ENCODE measurements at regions not wholly inside any gene's neighbourhood (a gene's known extent, or its start where the extent isn't known, plus 50 kb on each side); places are given as distances from the start of the nearest gene placed in this dataset.

DNA sequence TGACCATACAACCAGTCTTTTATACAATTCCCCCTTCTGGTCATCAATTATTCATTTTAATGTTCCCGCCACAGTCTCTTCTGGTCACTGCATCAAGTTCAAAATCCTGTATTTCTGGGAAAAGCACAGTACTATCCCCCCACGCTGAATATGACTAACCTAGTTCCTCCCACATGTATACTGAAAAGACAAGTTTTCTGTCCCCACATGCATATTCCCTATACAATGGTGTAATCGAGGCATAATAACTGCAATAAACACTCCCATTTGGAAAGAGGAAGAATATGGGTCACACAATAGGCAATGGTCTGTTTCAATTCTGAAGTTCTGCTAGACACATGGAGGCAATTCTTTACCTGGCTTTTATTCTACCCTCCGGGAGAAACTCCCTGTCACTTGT lies 344.9 kb downstream of the EFNA5 start:
- Histone ChIP-seq H3K4me3 (ENCODE audit: low read length) (no peak overlapping the region), H3K36me3 (ENCODE audit: insufficient read depth, low read length) (no peaks in the 10 kb centered on the region), H3K27me3 (ENCODE audit: insufficient read depth, low read length) (no peaks in the 10 kb centered on the region), H2AFZ (ENCODE audit: low read depth, low read length) (no peak overlapping the region), H3K9me3 (ENCODE audit: low read length) (no peaks in the 10 kb centered on the region), H3K4me1 (ENCODE audit: insufficient read depth, low read length) (peaks cover 51% of the 10 kb centered on the region)

DNA sequence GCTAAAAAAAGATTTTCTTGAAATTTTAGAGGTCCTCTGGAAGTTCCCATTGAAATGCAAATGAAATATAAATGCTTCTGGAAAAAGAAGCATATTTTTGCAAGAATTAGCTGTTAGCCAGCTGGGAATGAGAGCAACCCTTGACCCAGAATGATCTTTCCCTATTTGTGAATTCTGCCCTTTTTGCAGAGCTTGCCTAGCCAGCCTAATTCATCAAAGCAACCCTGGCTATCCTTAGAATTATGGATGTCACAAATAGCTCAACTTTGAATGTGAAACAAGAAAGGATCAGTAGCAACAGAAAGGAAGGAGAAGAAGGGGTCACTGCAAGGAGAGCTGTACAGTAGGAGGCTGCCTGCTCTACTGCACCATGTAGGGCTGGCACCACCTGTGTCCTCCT lies 345.9 kb downstream of the EFNA5 start:
- no peak overlapping the region for H2AFZ ChIP-seq (ENCODE audit: low read depth, low read length)
- H3K27me3 ChIP-seq (ENCODE audit: insufficient read depth, low read length): no peaks in the 10 kb centered on the region
- H3K36me3 ChIP-seq (ENCODE audit: insufficient read depth, low read length): no peaks in the 10 kb centered on the region
- no peak overlapping the region for H3K4me3 ChIP-seq (ENCODE audit: low read length)
- H3K4me1 ChIP-seq (ENCODE audit: insufficient read depth, low read length): peaks cover 55% of the 10 kb centered on the region
- H3K9me3 ChIP-seq (ENCODE audit: low read length): no peaks in the 10 kb centered on the region

DNA sequence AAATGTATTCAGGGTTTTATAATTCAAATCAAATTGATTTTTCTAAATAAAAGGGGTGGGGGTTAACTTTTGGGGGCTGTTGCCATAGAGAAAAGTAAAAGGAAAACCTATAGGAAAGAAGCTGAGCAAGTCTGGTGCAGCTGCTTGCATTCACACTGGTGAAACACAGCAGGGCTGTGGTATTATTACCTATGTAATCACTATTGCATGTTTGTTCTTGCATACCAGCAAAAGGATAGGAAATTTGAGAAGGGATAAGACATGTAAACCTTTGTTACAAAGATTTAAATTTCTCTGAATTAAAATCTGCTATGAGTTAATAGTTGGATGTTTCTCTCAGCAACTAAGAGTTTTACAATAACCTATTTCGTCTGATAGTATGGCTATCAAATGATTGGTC lies 346.7 kb downstream of the EFNA5 start:
- no peaks in the 10 kb centered on the region for H3K9me3 ChIP-seq (ENCODE audit: low read length)
- H2AFZ ChIP-seq (ENCODE audit: low read depth, low read length): no peak overlapping the region
- no peak overlapping the region for H3K4me3 ChIP-seq (ENCODE audit: low read length)
- peaks cover 56% of the 10 kb centered on the region for H3K4me1 ChIP-seq (ENCODE audit: insufficient read depth, low read length)
- no peaks in the 10 kb centered on the region for H3K27me3 ChIP-seq (ENCODE audit: insufficient read depth, low read length)
- no peaks in the 10 kb centered on the region for H3K36me3 ChIP-seq (ENCODE audit: insufficient read depth, low read length)

DNA sequence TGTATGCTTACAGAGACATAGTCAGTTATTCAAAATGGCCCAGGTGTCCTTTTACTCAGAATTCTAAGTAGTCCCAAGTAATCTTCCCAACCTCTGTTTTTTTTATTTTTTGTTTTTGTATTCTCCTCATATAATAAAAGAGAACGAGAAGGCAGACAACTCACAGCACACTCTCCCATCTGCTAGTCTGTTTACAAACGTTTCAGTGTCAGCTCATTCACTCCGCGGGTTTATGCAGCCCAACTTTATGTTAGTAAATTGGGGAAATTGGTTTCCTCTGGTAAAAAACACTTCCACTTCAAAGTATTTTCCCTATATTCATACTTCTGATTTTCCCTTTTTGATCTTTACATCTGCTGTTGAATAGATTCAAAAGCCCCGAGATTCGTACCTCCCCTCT lies 347.2 kb downstream of the EFNA5 start:
- no peak overlapping the region for H2AFZ ChIP-seq (ENCODE audit: low read depth, low read length)
- H3K36me3 ChIP-seq (ENCODE audit: insufficient read depth, low read length): no peaks in the 10 kb centered on the region
- H3K9me3 ChIP-seq (ENCODE audit: low read length): no peaks in the 10 kb centered on the region
- no peak overlapping the region for H3K4me3 ChIP-seq (ENCODE audit: low read length)
- H3K27me3 ChIP-seq (ENCODE audit: insufficient read depth, low read length): no peaks in the 10 kb centered on the region
- peaks cover 56% of the 10 kb centered on the region for H3K4me1 ChIP-seq (ENCODE audit: insufficient read depth, low read length)

DNA sequence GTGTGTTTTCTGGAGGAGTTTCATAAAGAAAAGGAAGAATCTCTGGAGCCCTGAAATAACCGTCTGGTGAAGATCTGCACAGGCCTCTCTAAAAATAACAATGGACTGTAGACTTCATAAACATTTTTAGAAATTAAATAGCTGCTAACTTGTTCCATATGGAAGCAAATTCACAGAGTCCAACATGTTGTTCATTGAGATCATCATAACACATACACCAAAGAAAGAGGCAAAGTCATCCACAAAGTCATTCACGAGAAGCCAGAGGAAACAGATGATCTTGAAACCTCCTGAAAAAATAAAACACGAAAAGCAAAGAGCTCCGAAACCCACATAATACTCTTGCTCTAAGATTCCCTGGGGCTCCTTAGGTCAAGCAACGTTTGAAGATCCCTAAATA lies 347.8 kb downstream of the EFNA5 start:
- no peak overlapping the region for H3K4me3 ChIP-seq (ENCODE audit: low read length)
- H3K27me3 ChIP-seq (ENCODE audit: insufficient read depth, low read length): no peaks in the 10 kb centered on the region
- no peaks in the 10 kb centered on the region for H3K36me3 ChIP-seq (ENCODE audit: insufficient read depth, low read length)
- H3K9me3 ChIP-seq (ENCODE audit: low read length): no peaks in the 10 kb centered on the region
- peaks cover 56% of the 10 kb centered on the region for H3K4me1 ChIP-seq (ENCODE audit: insufficient read depth, low read length)
- H2AFZ ChIP-seq (ENCODE audit: low read depth, low read length): no peak overlapping the region

DNA sequence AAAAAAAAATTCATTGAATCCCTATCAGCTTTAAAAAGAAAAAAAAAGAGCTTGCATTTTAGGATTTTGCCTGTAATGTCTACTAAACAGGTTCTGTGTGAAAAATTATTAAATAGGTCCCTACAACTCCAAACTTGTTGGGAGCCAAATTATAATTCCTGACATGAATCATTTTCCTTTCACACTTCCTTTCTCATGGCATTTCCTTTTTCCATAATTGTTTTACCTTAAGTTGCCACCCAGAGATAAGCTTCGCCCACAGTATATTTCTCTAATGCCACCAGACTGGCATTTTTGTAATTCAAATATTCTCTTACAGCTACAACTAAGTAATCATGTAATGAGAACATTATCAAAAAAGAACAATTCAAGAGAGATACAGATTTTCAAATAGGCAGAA lies 348.8 kb downstream of the EFNA5 start:
- Histone ChIP-seq H3K9me3 (ENCODE audit: low read length) (no peaks in the 10 kb centered on the region), H3K27me3 (ENCODE audit: insufficient read depth, low read length) (no peaks in the 10 kb centered on the region), H3K4me1 (ENCODE audit: insufficient read depth, low read length) (peaks cover 56% of the 10 kb centered on the region)

DNA sequence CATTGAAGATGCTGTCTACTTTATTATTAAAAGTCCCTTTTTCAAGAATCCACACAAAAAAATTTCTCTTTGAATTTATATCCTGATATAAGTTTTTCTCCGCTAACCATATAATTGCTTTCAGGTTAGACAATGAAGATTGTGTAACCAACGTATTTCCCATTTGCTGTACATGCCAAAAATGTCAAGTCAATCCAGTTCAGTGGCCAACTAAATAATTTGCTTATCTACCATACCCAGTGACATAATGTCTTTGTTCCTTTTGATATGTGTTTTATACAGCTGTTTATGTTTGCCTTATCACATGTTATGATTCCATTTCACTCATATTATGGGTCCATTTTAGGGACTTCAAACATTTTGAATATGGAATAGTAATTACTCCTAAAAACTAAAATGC lies 349.9 kb downstream of the EFNA5 start:
- Histone ChIP-seq H3K4me3 (ENCODE audit: low read length) (no peak overlapping the region), H3K4me1 (ENCODE audit: insufficient read depth, low read length) (peaks cover 50% of the 10 kb centered on the region), H3K27me3 (ENCODE audit: insufficient read depth, low read length) (no peaks in the 10 kb centered on the region), H3K36me3 (ENCODE audit: insufficient read depth, low read length) (no peaks in the 10 kb centered on the region), H3K9me3 (ENCODE audit: low read length) (no peaks in the 10 kb centered on the region), H2AFZ (ENCODE audit: low read depth, low read length) (no peak overlapping the region)

More for the DNA sequence above, 348.8 kb downstream of the EFNA5 start:
- Histone ChIP-seq H3K4me3 (ENCODE audit: low read length) (no peak overlapping the region), H3K36me3 (ENCODE audit: insufficient read depth, low read length) (no peaks in the 10 kb centered on the region), H2AFZ (ENCODE audit: low read depth, low read length) (no peak overlapping the region)

DNA sequence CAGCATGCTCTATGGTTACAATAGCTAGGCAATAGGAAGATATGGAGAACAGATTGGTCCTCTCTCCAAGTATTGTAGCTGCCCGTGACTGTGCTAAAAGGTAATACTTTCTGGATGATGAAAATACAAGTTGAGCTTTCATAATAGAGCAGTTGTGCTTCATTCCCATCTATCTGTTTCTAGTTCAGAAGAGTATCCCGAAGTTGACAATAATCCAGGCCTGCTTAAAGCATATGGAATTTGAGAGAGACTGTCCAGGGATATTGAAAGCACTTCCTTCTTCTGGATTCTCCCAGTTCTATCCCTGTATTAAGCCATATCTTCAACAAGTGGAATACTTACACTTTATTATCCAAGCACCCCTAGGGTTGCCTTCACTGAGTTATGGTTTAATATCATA lies 350.4 kb downstream of the EFNA5 start:
- peaks cover 45% of the 10 kb centered on the region for H3K4me1 ChIP-seq (ENCODE audit: insufficient read depth, low read length)
- no peaks in the 10 kb centered on the region for H3K36me3 ChIP-seq (ENCODE audit: insufficient read depth, low read length)
- H3K4me3 ChIP-seq (ENCODE audit: low read length): no peak overlapping the region
- H3K9me3 ChIP-seq (ENCODE audit: low read length): no peaks in the 10 kb centered on the region
- H3K27me3 ChIP-seq (ENCODE audit: insufficient read depth, low read length): no peaks in the 10 kb centered on the region
- no peak overlapping the region for H2AFZ ChIP-seq (ENCODE audit: low read depth, low read length)

DNA sequence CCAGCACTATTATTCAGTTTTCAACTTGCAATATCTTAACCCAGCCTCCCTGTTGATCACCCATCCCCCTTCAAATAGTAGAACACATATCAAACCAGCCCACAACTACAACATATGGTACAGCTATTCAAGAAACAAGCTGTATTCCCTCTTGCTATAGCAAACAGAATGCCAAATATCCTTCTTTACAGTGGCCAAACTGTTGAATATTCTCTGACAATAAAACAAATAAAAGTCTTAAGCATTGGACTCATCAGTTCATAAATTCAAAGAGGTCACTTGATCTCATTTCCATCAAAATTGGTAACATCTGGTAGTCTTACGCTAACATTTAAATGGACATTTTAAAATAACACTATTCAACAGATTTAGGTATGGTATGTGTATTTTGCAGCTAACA lies 350.8 kb downstream of the EFNA5 start:
- H3K9me3 ChIP-seq (ENCODE audit: low read length): no peaks in the 10 kb centered on the region
- H3K4me1 ChIP-seq (ENCODE audit: insufficient read depth, low read length): peaks cover 40% of the 10 kb centered on the region
- H2AFZ ChIP-seq (ENCODE audit: low read depth, low read length): no peak overlapping the region
- H3K4me3 ChIP-seq (ENCODE audit: low read length): no peak overlapping the region
- H3K27me3 ChIP-seq (ENCODE audit: insufficient read depth, low read length): no peaks in the 10 kb centered on the region
- H3K36me3 ChIP-seq (ENCODE audit: insufficient read depth, low read length): no peaks in the 10 kb centered on the region

DNA sequence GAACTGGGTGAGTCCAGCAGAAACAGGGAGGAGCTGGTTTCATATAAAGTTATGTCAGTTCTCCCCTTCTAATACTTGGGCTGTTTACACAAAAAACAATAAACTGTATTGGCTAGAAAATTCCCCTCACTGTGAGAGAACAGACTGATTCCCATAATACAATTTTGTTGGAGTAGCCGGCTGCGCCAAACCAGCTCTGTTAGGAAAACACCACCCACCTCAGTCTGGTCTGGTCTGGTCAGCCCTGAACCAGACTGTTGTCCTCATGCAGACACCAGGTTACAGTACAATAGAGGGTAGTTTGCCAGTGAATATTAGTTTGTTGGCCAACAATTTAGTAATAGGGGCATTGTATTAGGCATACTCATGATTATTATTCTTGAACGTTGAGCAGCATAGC lies 356.4 kb downstream of the EFNA5 start:
- H3K4me1 ChIP-seq (ENCODE audit: insufficient read depth, low read length): no peaks in the 10 kb centered on the region
- no peak overlapping the region for H2AFZ ChIP-seq (ENCODE audit: low read depth, low read length)
- no peaks in the 10 kb centered on the region for H3K36me3 ChIP-seq (ENCODE audit: insufficient read depth, low read length)
- H3K4me3 ChIP-seq (ENCODE audit: low read length): no peak overlapping the region
- H3K27me3 ChIP-seq (ENCODE audit: insufficient read depth, low read length): no peaks in the 10 kb centered on the region
- H3K9me3 ChIP-seq (ENCODE audit: low read length): no peaks in the 10 kb centered on the region

DNA sequence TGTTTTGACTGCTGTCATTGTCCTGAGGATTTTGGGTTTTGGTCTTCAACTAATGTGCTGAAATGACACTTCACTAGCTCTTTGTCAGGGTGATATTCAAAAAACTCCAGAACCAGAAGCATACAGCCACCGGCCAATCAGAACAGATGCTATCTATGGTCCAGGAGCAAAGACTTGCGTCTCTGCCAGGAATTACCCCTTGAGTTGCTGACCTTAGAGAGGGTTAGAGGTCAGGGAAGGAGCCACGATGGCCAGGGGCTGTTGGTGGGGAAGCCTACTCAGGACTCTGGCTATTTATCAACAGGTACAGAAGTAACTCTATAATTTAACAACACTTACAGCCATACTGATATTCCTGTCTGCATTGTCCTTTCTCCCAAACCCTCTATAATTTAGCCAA lies 356.8 kb downstream of the EFNA5 start:
- Histone ChIP-seq H3K36me3 (ENCODE audit: insufficient read depth, low read length) (no peaks in the 10 kb centered on the region), H3K9me3 (ENCODE audit: low read length) (no peaks in the 10 kb centered on the region), H3K27me3 (ENCODE audit: insufficient read depth, low read length) (no peaks in the 10 kb centered on the region), H3K4me3 (ENCODE audit: low read length) (no peak overlapping the region), H2AFZ (ENCODE audit: low read depth, low read length) (no peak overlapping the region), H3K4me1 (ENCODE audit: insufficient read depth, low read length) (no peaks in the 10 kb centered on the region)

DNA sequence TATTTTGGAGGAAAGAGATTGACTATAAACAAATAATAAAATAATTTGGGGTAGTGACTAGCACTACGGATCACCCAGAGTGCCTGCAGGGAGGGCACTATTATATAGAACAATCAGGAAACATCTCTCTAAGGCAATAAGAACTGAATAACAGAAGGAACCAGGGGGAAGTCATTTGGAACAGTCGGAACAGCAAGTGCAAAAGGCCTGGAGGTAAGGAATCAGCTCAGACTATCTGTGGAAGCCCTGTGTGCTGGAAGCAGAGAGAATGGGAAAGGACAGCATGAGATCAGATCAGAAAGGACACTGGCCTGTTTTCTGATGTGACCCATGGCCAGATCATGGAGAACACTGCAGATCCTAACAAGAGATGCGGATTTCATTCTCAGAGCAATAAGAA lies 357.6 kb downstream of the EFNA5 start:
- Histone ChIP-seq H3K4me3 (ENCODE audit: low read length) (no peak overlapping the region), H3K36me3 (ENCODE audit: insufficient read depth, low read length) (no peaks in the 10 kb centered on the region), H3K27me3 (ENCODE audit: insufficient read depth, low read length) (no peaks in the 10 kb centered on the region), H3K9me3 (ENCODE audit: low read length) (no peaks in the 10 kb centered on the region), H3K4me1 (ENCODE audit: insufficient read depth, low read length) (no peaks in the 10 kb centered on the region), H2AFZ (ENCODE audit: low read depth, low read length) (no peak overlapping the region)

DNA sequence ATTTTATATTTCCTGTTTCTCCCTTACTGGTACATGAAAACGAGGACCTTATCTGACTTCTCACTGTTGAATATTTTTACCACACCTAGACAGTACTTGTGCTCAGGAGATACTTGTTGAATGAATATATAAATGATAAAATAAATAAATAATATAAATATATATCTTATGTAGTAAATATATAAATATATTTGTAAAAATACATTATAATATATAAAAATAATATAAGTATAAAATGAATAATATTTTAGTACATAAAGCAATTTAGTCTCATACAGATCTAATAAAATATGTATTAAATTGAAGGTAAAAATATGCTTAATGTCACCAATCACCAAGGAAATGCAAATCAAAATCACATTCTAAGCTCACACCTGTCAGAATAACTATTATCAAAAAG lies 360.6 kb downstream of the EFNA5 start:
- no peaks in the 10 kb centered on the region for H3K36me3 ChIP-seq (ENCODE audit: insufficient read depth, low read length)
- no peaks in the 10 kb centered on the region for H3K4me1 ChIP-seq (ENCODE audit: insufficient read depth, low read length)
- no peaks in the 10 kb centered on the region for H3K27me3 ChIP-seq (ENCODE audit: insufficient read depth, low read length)
- H3K9me3 ChIP-seq (ENCODE audit: low read length): no peaks in the 10 kb centered on the region
- H2AFZ ChIP-seq (ENCODE audit: low read depth, low read length): no peak overlapping the region
- H3K4me3 ChIP-seq (ENCODE audit: low read length): no peak overlapping the region

DNA sequence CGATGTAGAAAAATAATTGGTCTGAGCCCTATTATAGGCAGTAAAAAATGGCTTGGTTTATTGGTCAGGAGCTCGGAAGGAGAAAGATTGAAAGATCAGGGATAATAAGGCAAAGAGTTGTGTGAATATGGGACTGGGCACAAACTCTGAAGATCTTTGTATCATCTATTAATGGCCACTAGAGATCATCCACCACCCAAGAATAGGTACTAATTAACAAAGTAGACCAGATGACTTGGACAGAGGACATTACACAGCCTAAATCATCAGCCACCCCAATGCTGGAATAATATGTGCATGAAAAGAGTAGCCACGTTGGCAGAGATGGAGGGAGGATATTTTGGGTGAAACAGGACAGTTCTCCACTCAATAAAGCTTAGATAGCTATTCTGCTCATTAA lies 364.1 kb downstream of the EFNA5 start:
- Histone ChIP-seq H3K4me3 (ENCODE audit: low read length) (no peak overlapping the region), H2AFZ (ENCODE audit: low read depth, low read length) (no peak overlapping the region), H3K27me3 (ENCODE audit: insufficient read depth, low read length) (no peaks in the 10 kb centered on the region), H3K36me3 (ENCODE audit: insufficient read depth, low read length) (no peaks in the 10 kb centered on the region), H3K9me3 (ENCODE audit: low read length) (no peaks in the 10 kb centered on the region), H3K4me1 (ENCODE audit: insufficient read depth, low read length) (no peaks in the 10 kb centered on the region)

Data from neuron (in vitro differentiated cells).